H1 (cell line): ENCODE measurements at regions not wholly inside any gene's neighbourhood (a gene's known extent, or its start where the extent isn't known, plus 50 kb on each side); places are given as distances from the start of the nearest gene placed in this dataset.

ENCODE experiments used
- CTCF ChIA-PET: fragments of 300-600 bp; sonication (Branson Sonifier 250); formaldehyde crosslinking; loops from one replicate; lab custom pipeline; 2021; ENCODE audit not compliant: partially characterized antibody; lab: Charles Lee
- POLR2A ChIA-PET: fragments of 300-600 bp; sonication (Branson Sonifier 250); formaldehyde crosslinking; loops from one replicate; lab custom pipeline; 2021; ENCODE audit warnings: inconsistent platforms; ENCODE audit not compliant: partially characterized antibody; lab: Charles Lee
- DNase-seq, 2 experiments: peaks; one replicate each; pipeline versions ENCODE4 v3.0.0 to v3.0.0-alpha.2; 2010 to 2022; ENCODE audit warnings: low spot score in 2 of 2, low read depth in 1 of 2, mixed read lengths in 1 of 2
- FAIRE-seq: peaks from 2 replicates; lab custom pipeline; 2011; peaks lifted over from hg19 to GRCh38; lab: Jason Lieb, UNC
- H2AFZ ChIP-seq: 2 replicates; pipeline ENCODE4 v1.8.1; 2012; ENCODE audit warnings: low read length, inconsistent platforms
- H2AK5ac ChIP-seq: 2 replicates; pipeline ENCODE4 v1.6.1; 2013; ENCODE audit warnings: low read depth, low read length
- H2BK120ac ChIP-seq: replicated peaks from 2 replicates; pipeline ENCODE3; 2013; ENCODE audit warnings: low read depth, low read length, inconsistent platforms
- H2BK12ac ChIP-seq: 2 replicates; pipeline ENCODE4 v1.6.1; 2013; ENCODE audit warnings: low read depth, low read length
- H2BK15ac ChIP-seq: 2 replicates; pipeline ENCODE4 v1.6.1; 2013; ENCODE audit warnings: low read length
- H2BK20ac ChIP-seq: 2 replicates; pipeline ENCODE4 v1.6.1; 2013; ENCODE audit warnings: low read length
- H2BK5ac ChIP-seq: 2 replicates; pipeline ENCODE4 v1.6.1; 2013; ENCODE audit warnings: low read depth, low read length
- H3K14ac ChIP-seq: 2 replicates; pipeline ENCODE4 v1.6.1; 2013; ENCODE audit warnings: inconsistent platforms; ENCODE audit not compliant: insufficient read length
- H3K18ac ChIP-seq: 2 replicates; pipeline ENCODE4 v1.6.1; 2013; ENCODE audit warnings: low read length; ENCODE audit errors: extremely low read depth
- H3K23ac ChIP-seq: 2 replicates; pipeline ENCODE4 v1.6.1; 2013; ENCODE audit warnings: inconsistent platforms; ENCODE audit not compliant: insufficient read length
- H3K23me2 ChIP-seq: 2 replicates; pipeline ENCODE4 v1.6.1; 2013; ENCODE audit warnings: low read depth, low read length
- H3K27ac ChIP-seq: 2 replicates; pipeline ENCODE4 v1.6.1; 2011; ENCODE audit warnings: low read depth, low read length, inconsistent platforms
- H3K27me3 ChIP-seq, 4 experiments: replicated peaks in 1 of 4; 1 replicate in 1 of 4; 2 replicates in 3 of 4; pipeline versions ENCODE4 v1.6.1 to v1.8.1; 2011 to 2013; ENCODE audit warnings: low read length in 3 of 4, mild to moderate bottlenecking in 3 of 4, inconsistent platforms in 2 of 4, mixed read lengths in 2 of 4, moderate library complexity in 1 of 4; ENCODE audit not compliant: control insufficient read depth in 3 of 4, insufficient read depth in 3 of 4; ENCODE audit errors: extremely low read depth in 1 of 4
- H3K36me3 ChIP-seq, 4 experiments: 2 replicates each; pipeline versions ENCODE4 v1.6.1 to v1.8.1; 2011 to 2013; ENCODE audit warnings: mild to moderate bottlenecking in 4 of 4, low read length in 3 of 4, moderate library complexity in 2 of 4, control low read depth in 1 of 4, inconsistent platforms in 1 of 4; ENCODE audit not compliant: insufficient read depth in 4 of 4, control insufficient read depth in 2 of 4
- H3K4ac ChIP-seq: replicated peaks from 2 replicates; pipeline ENCODE3; 2013; ENCODE audit warnings: low read length, low read depth, mixed read lengths, inconsistent platforms; ENCODE audit not compliant: insufficient read length
- H3K4me1 ChIP-seq, 4 experiments: replicated peaks in 1 of 4; 1 replicate in 1 of 4; 2 replicates in 3 of 4; pipeline versions ENCODE4 v1.6.1 to v1.8.1; 2011 to 2013; ENCODE audit warnings: low read length in 3 of 4, inconsistent platforms in 2 of 4, mixed read lengths in 1 of 4; ENCODE audit not compliant: insufficient read depth in 4 of 4, control insufficient read depth in 3 of 4
- H3K4me2 ChIP-seq, 2 experiments: 2 replicates each; pipeline versions ENCODE4 v1.6.1 to v1.8.1; 2011 to 2013; ENCODE audit warnings: low read depth in 2 of 2, low read length in 2 of 2, control low read depth in 1 of 2, inconsistent platforms in 1 of 2, mild to moderate bottlenecking in 1 of 2; ENCODE audit not compliant: insufficient read depth in 1 of 2
- H3K4me3 ChIP-seq, 4 experiments: fragments of 200-600, 300-600 bp in 1 of 4; sonication (generic), shearing (Covaris generic), sonication (Bioruptor Twin) in 1 of 4; 2 replicates each; pipeline versions ENCODE4 v1.5.1 to v1.8.1; 2011 to 2016; ENCODE audit warnings: low read length in 4 of 4, low read depth in 3 of 4, control low read depth in 2 of 4, inconsistent platforms in 2 of 4, mild to moderate bottlenecking in 2 of 4, mixed read lengths in 1 of 4, moderate library complexity in 1 of 4; ENCODE audit not compliant: insufficient read depth in 2 of 4; ENCODE audit errors: extremely low read depth in 1 of 4
- H3K56ac ChIP-seq: replicated peaks from 2 replicates; pipeline ENCODE3; 2013; ENCODE audit warnings: low read depth, mild to moderate bottlenecking, mixed read lengths, low read length, inconsistent platforms; ENCODE audit not compliant: insufficient read length
- H3K79me1 ChIP-seq: 2 replicates; pipeline ENCODE4 v1.6.1; 2013; ENCODE audit warnings: low read depth, low read length, control low read depth
- H3K79me2 ChIP-seq, 2 experiments: 2 replicates each; pipeline versions ENCODE4 v1.6.1 to v1.8.1; 2012 to 2013; ENCODE audit warnings: low read length in 2 of 2, mild to moderate bottlenecking in 2 of 2, inconsistent platforms in 1 of 2; ENCODE audit not compliant: insufficient read depth in 2 of 2, control insufficient read depth in 1 of 2
- H3K9ac ChIP-seq, 4 experiments: replicated peaks in 1 of 4; 1 replicate in 1 of 4; 2 replicates in 3 of 4; pipeline versions ENCODE4 v1.6.1 to v1.8.1; 2011 to 2013; ENCODE audit warnings: low read depth in 3 of 4, low read length in 3 of 4, control low read depth in 2 of 4, mild to moderate bottlenecking in 2 of 4, moderate library complexity in 2 of 4, inconsistent platforms in 1 of 4; ENCODE audit errors: extremely low read depth in 1 of 4
- H3K9me3 ChIP-seq, 2 experiments: 2 replicates each; pipeline versions ENCODE4 v1.6.1 to v1.8.1; 2012 to 2013; ENCODE audit warnings: mild to moderate bottlenecking in 2 of 2, moderate library complexity in 2 of 2, control low read depth in 1 of 2, inconsistent platforms in 1 of 2, low read depth in 1 of 2, low read length in 1 of 2, mixed read lengths in 1 of 2; ENCODE audit not compliant: insufficient read depth in 2 of 2
- H4K20me1 ChIP-seq, 2 experiments: replicated peaks in 1 of 2; 2 replicates each; pipeline versions ENCODE3 to v1.8.1; 2011 to 2013; ENCODE audit warnings: inconsistent platforms in 2 of 2, low read length in 2 of 2, mild to moderate bottlenecking in 1 of 2; ENCODE audit not compliant: insufficient read depth in 2 of 2, control insufficient read depth in 1 of 2
- H4K5ac ChIP-seq: 2 replicates; pipeline ENCODE4 v1.6.1; 2013; ENCODE audit warnings: low read length, low read depth, mixed read lengths, inconsistent platforms; ENCODE audit not compliant: insufficient read length
- H4K8ac ChIP-seq: 2 replicates; pipeline ENCODE4 v1.8.0; 2013; ENCODE audit warnings: mild to moderate bottlenecking, moderate library complexity, low read length, inconsistent platforms; ENCODE audit not compliant: insufficient read depth; ENCODE audit errors: extremely low read depth
- H4K91ac ChIP-seq: replicated peaks from 2 replicates; pipeline ENCODE3; 2013; ENCODE audit warnings: low read length, mixed read lengths, inconsistent platforms; ENCODE audit not compliant: insufficient read length
- BCL11A ChIP-seq, 2 experiments: IDR thresholded peaks; one replicate each; pipeline ENCODE4 v1.6.1; 2011; ENCODE audit warnings: low read depth in 2 of 2, low read length in 2 of 2, mild to moderate bottlenecking in 2 of 2
- BRCA1 ChIP-seq: IDR thresholded peaks from 2 replicates; pipeline ENCODE4 v1.6.1; 2012; ENCODE audit warnings: low read depth, low read length, improper control_type of control experiment
- NRF1 ChIP-seq: IDR thresholded peaks from 2 replicates; pipeline ENCODE4 v1.6.1; 2011; ENCODE audit warnings: mild to moderate bottlenecking, low read depth, low read length, improper control_type of control experiment
- RXRA ChIP-seq: IDR thresholded peaks from 2 replicates; pipeline ENCODE4 v1.6.1; 2011; ENCODE audit warnings: low read depth, mild to moderate bottlenecking, low read length, moderate library complexity; ENCODE audit not compliant: insufficient read depth
- SAP30 ChIP-seq: fragments of 300-600 bp; sonication (generic); IDR thresholded peaks from 2 replicates; pipeline ENCODE4 v1.7.1; 2012; ENCODE audit warnings: low read length, moderate library complexity, mild to moderate bottlenecking, inconsistent platforms; ENCODE audit not compliant: insufficient read depth, insufficient replicate concordance
- SP1 ChIP-seq: IDR thresholded peaks from 2 replicates; pipeline ENCODE4 v1.6.1; 2011; ENCODE audit warnings: low read depth, low read length
- USF2 ChIP-seq: IDR thresholded peaks from 2 replicates; pipeline ENCODE4 v1.6.1; 2011; ENCODE audit warnings: low read length, improper control_type of control experiment
- ZNF274 ChIP-seq: IDR thresholded peaks from 2 replicates; pipeline ENCODE4 v1.7.0; 2012; ENCODE audit warnings: low read length, borderline replicate concordance; ENCODE audit errors: extremely low read depth

GRCh38 chr2:16974688-16975087 lies 309.1 kb upstream of the CYRIA start:
- H3K79me2 ChIP-seq: no peaks in the 10 kb centered on the region
- H3K79me1 ChIP-seq: no peaks in the 10 kb centered on the region
- TF ChIP-seq SAP30 (no peak), BRCA1 (no peak), BCL11A (IDR thresholded peaks at IDR 0.05; ENCODE audit: low read depth in 2 of 2, low read length in 2 of 2) (no peak), USF2 (no peak), ZNF274 (no peak), NRF1 (no peak), RXRA (no peak), SP1 (no peak)
- H3K27ac ChIP-seq: no peak overlapping the region
- no peak overlapping the region for H3K9ac ChIP-seq
- H4K5ac ChIP-seq: no peak overlapping the region
- POLR2A ChIA-PET: no interaction called here
- H2BK120ac ChIP-seq: no peak overlapping the region
- H2BK15ac ChIP-seq: no peak overlapping the region
- no peak overlapping the region for H3K4me3 ChIP-seq
- no peaks in the 10 kb centered on the region for H3K9me3 ChIP-seq
- no peak overlapping the region for H2BK20ac ChIP-seq
- no peaks in the 10 kb centered on the region for H3K36me3 ChIP-seq
- no peak overlapping the region for H3K14ac ChIP-seq
- H3K27me3 ChIP-seq: no peaks in the 10 kb centered on the region
- no peak overlapping the region for H3K4ac ChIP-seq
- no peak overlapping the region for H4K8ac ChIP-seq
- DNase-seq (no peak), FAIRE-seq (no peak)
- no peak overlapping the region for H2BK5ac ChIP-seq
- H3K23ac ChIP-seq: no peak overlapping the region
- no peak overlapping the region for H2AFZ ChIP-seq
- H3K18ac ChIP-seq: no peak overlapping the region
- no peak overlapping the region for H4K91ac ChIP-seq
- no peak overlapping the region for H3K4me2 ChIP-seq
- no peak overlapping the region for H2BK12ac ChIP-seq
- no peak overlapping the region for H3K56ac ChIP-seq
- H3K23me2 ChIP-seq: no peaks in the 10 kb centered on the region
- no peaks in the 10 kb centered on the region for H4K20me1 ChIP-seq
- H2AK5ac ChIP-seq: no peak overlapping the region
- H3K4me1 ChIP-seq: no peaks in the 10 kb centered on the region
- CTCF ChIA-PET: no interaction called here
